ENCODE measurements at regions not wholly inside any gene's neighbourhood (a gene's known extent, or its start where the extent isn't known, plus 50 kb on each side); places are given as distances from the start of the nearest gene placed in this dataset.
"Not testable (repeated sequence)": the region's sequence is repeated elsewhere in the genome, so short reads cannot be mapped to it uniquely, and the experiment has no call there.

DNA sequence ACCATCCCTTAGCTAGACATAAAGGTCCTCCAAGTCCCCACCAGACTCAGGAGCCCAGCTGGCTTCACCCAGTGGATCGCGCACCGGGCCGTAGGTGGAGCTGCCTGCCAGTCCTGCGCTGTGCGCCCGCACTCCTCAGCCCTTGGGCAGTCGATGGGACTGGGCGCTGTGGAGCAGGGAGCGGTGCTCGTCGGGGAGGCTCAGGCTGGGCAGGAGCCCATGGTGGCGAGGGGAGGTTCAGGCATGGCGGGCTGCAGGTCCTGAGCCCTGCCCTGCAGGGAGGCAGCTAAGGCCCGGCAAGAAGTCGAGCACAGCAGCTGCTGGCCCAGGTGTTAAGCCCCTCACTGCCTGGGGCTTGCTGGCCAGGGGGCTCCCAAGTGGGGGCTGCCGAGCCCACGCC, 361.8 kb upstream of the ZNF462 start:
- H3K27ac ChIP-seq (ENCODE audit: low read depth, low read length); DNase-seq (ENCODE audit: low read depth in 1 of 2, low spot score in 2 of 2); H3K56ac ChIP-seq (replicated peaks; ENCODE audit: insufficient read length, low read depth, low read length); H2BK120ac ChIP-seq (replicated peaks; ENCODE audit: low read depth, low read length); H2BK15ac ChIP-seq (ENCODE audit: low read length); H3K4me3 ChIP-seq (ENCODE audit: extremely low read depth in 1 of 4, insufficient read depth in 2 of 4, low read depth in 3 of 4, low read length in 4 of 4); H3K27me3 ChIP-seq (replicated peaks in 1 of 4; ENCODE audit: control insufficient read depth in 3 of 4, extremely low read depth in 1 of 4, insufficient read depth in 3 of 4, low read length in 3 of 4); FAIRE-seq; H3K79me2 ChIP-seq (ENCODE audit: control insufficient read depth in 1 of 2, insufficient read depth in 2 of 2, low read length in 2 of 2); H4K91ac ChIP-seq (replicated peaks; ENCODE audit: insufficient read length, low read length); H3K4me2 ChIP-seq (ENCODE audit: insufficient read depth in 1 of 2, low read depth in 2 of 2, low read length in 2 of 2); H3K9ac ChIP-seq (replicated peaks in 1 of 4; ENCODE audit: extremely low read depth in 1 of 4, low read depth in 3 of 4, low read length in 3 of 4); H4K8ac ChIP-seq (ENCODE audit: extremely low read depth, insufficient read depth, low read length); H3K18ac ChIP-seq (ENCODE audit: extremely low read depth, low read length); H2BK20ac ChIP-seq (ENCODE audit: low read length); H3K36me3 ChIP-seq (ENCODE audit: control insufficient read depth in 2 of 4, insufficient read depth in 4 of 4, low read length in 3 of 4); H2BK5ac ChIP-seq (ENCODE audit: low read depth, low read length); H3K79me1 ChIP-seq (ENCODE audit: low read depth, low read length); H3K23me2 ChIP-seq (ENCODE audit: low read depth, low read length); H3K23ac ChIP-seq (ENCODE audit: insufficient read length); H4K5ac ChIP-seq (ENCODE audit: insufficient read length, low read depth, low read length); H2AFZ ChIP-seq (ENCODE audit: low read length); H3K14ac ChIP-seq (ENCODE audit: insufficient read length); H2BK12ac ChIP-seq (ENCODE audit: low read depth, low read length); H4K20me1 ChIP-seq (replicated peaks in 1 of 2; ENCODE audit: control insufficient read depth in 1 of 2, insufficient read depth in 2 of 2, low read length in 2 of 2); H3K4ac ChIP-seq (replicated peaks; ENCODE audit: insufficient read length, low read depth, low read length); H2AK5ac ChIP-seq (ENCODE audit: low read depth, low read length); POLR2A ChIA-PET (ENCODE audit: partially characterized antibody); H3K9me3 ChIP-seq (ENCODE audit: insufficient read depth in 2 of 2, low read depth in 1 of 2, low read length in 1 of 2); CTCF ChIA-PET (ENCODE audit: partially characterized antibody); H3K4me1 ChIP-seq (replicated peaks in 1 of 4; ENCODE audit: control insufficient read depth in 3 of 4, insufficient read depth in 4 of 4, low read length in 3 of 4): not testable (repeated sequence)
- 89% methylated on average over 18 of the region's 18 CpGs; no CpG with 5 or more reads in 1 of the 2 experiments for whole genome bisulfite sequencing, 2 experiments (ENCODE audit: extremely low coverage in 1 of 2, insufficient coverage in 1 of 2, insufficient read length in 1 of 2, insufficient replicate concordance in 2 of 2, low coverage in 1 of 2, low lambda C conversion rate in 2 of 2, missing lambda C conversion rate in 1 of 2)

All from H1 (cell line).